GM18498 (cell line): ENCODE measurements at regions not wholly inside any gene's neighbourhood (a gene's known extent, or its start where the extent isn't known, plus 50 kb on each side); places are given as distances from the start of the nearest gene placed in this dataset.
A peak's percentile ranks its signal among the peaks of the same experiment; 100 is the strongest.

Source experiments
- ATAC-seq: cut with Tn5 transposase; IDR thresholded peaks from one replicate; pipeline ENCODE4 v1.9.1; 2021; ENCODE audit warnings: mild to moderate bottlenecking, moderate library complexity; ENCODE audit not compliant: unreplicated experiment

- ATAC-seq: no peak
These were observed 67.6 kb downstream of the HTR1A start for GRCh38 chr5:63894690-63895089.

- ATAC-seq: no peak
These were observed 83.5 kb downstream of the HTR1A start for GRCh38 chr5:63878788-63879187.

DNA sequence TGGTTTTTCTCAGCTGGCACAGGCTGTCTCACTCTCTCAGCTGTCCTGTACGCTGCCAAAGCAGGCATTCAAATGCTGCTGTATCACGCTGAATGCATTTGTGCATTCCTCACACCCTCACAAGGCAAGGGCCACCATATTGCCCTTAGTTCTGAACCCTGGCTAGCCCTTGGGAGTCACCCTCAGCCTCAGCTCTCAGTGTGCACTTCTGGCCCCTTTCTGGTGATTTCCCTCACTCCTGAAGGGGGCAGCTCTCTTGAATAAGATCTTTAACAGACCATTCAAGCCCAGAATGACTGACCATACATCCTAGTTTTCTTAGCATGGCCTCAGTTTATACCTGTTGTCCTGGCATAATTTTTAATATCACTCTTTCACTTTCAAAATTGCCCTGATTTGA is 84.3 kb downstream of the HTR1A start:
- no peak for ATAC-seq

DNA sequence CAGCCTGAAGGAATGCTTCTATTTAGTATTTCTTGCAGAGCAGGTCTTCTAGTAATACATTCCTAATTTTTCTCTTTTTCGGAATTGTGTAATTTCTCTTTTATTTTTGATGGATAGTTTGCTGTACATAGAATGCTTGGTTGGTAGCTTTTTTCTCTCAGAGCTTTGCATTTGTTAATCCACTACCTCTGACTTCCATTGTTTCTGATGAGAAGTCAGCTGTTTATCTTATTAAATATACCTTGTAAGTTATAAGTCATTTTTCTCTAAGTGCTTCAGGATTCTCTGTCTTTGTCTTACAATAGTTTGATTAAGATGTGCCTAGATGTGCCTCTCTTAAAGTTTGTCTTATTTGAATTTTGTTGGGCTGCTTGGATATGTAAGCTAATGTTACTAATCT is 101.9 kb downstream of the HTR1A start:
- no peak for ATAC-seq

DNA sequence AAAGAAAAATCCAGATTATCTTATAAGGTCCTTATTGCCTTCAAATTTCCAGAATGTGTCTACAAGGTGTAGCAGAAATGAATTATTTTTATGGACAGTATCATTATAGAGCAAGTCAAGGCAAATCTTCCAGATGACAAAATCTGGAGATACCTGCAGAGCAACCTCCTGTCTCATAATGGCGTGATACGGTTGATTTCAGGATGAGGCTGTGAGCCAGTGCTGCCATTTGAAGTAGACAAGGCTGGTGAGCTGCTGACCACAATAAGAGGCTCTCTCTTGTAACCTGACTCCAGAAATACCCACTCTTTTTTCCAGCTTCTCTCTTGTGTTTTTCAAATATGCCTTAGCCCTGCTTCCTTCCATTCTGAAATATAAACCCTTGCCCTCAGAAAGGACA is 108.2 kb downstream of the HTR1A start:
- ATAC-seq: no peak

DNA sequence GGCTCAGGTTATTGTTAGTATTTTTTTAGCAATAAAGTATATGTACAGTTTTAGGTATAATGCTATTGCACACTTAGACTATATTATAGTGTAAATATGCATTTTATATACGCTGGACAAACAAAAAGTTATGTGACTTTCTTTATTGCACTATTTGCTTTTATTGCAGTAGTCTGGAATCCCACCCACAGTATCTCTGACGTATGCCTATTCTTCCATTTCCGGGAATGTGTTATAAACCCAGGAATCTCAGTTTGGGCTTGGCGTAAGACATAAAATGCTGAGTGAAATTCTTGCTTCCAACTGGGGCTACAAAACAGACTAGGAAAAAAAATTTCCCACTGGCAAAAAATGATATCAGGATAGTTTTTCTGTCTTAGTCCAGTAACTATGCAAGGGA is 119.1 kb downstream of the HTR1A start:
- no peak for ATAC-seq

DNA sequence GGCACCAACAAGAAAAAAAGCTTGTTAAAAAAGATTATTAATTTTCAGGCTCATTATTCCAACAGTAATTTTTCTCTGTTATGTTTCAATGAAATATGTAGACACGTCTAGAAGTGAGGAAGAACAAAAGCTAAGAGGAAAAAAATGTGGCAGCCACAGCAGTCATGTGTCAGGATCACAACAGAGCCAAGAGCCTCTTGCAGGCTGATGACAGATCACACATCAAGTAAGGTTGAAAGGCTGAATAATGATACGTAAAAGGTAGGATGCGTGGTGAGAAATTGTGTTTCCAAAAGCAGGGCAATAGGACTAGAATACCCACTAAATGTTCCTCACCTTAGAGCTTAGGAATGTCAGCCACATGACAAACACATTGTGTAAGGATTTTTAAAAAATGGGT is 124.8 kb downstream of the HTR1A start:
- no peak for ATAC-seq

DNA sequence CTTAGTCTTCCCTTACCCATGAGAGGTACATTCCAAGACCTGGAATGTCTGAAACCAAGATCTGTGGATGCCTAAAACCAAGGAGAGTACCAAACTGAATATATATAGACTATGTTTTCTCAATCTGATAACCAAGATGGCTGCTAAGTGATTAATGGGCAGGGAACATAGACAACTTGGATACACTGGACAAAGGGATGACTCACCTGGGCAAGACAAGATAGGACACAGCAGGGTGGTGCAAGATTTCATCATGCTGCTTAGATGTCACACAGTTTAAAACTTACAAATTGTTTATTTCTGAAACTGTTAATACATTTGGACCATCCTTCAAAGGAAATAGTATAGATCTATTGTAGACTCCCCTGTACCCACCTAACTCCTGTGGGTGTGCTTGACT is 130.9 kb downstream of the HTR1A start:
- no peak for ATAC-seq

DNA sequence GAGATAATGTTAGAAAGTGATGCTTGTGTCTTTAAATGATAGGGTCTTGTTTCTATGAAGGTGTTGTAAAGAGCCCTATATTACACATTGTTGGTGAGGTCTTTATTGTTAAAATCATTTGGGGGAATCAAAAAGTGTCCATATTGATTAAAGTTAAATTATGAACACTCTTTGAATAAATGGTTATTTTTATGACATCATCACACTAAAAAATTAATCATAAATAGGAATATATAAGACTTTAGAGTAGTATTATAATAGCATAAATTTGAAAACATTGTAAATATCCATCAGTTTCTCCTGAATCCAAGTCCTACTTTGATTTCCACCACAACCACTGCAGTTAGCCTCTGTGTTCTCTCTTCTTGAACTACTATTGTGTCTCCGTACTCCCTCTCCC is 136.3 kb downstream of the HTR1A start:
- ATAC-seq: no peak

DNA sequence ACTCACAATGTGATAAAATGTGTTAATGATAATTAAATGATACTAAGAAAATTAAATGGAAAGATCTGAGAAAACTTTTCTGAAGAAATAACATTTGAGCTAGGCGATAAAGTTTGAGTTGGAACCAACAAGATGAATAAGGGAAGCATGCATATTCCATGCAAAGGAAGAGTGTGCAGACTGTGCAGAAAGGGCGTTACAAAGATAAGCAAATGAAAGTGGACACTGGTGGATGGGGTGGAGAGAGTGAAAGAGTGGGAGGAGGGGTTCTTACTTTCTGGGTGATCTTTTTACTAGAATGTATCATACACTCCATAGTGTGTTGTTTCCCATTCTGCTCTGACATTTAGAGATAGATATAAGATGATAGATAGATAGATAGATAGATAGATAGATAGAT is 138.7 kb downstream of the HTR1A start:
- no peak for ATAC-seq

DNA sequence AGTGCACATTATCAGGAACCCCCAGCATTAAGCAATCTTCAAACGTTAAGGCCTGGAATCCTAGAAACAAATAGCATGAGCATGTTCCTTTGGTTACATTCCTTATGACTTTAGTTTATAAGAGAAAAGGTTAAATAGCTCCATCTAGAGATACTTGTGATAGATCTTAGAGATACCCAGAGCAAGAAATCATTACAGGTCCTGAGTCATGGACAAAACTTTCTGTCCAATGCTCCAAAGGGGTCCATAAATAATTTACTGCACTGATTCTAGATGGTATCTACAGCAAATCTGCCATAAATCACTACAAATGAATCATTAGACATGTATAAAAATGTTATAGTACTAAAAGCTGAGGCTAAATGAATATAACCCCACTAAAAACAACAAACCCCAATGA is 139.6 kb downstream of the HTR1A start:
- no peak for ATAC-seq

DNA sequence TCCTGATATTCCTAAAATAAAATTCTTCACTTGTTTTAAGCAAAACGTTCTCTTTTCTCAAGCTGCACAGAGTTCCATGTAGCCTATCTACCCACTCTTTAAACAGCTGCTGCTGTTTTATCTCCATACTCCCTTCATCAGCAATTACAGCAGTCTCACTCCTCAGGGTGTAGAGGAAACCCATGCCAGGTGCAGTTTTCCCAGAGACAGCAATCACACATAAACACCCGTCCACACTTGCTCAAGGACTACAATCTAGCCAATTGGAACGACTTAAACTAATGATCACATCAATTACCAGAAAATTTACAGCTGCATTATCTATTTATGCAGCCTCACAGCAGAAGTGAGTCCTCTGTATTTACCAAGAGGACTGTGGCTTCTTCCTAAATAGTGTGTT is 141.7 kb downstream of the HTR1A start:
- ATAC-seq: no peak

GRCh38 chr5:63812693-63813092 is 149.6 kb downstream of the HTR1A start:
- no peak for ATAC-seq

DNA sequence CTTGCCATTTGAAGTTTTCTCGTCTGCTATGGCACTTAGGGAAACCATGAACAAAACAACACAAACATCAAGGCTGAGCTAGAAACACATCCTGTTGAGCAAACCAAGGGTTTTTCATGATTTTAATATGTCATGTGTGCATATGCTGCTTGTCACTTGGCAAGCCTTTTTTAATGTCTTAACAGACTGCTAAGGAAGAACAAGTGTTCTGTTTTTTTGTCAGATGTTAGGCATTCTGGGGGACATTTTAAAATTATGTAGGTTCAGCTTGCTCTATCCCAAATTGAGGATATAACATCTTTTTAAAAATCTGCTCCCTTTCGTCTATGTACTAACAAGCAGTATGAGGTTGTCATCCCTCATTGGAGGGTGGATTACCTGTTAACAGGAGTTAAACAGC is 150.3 kb downstream of the HTR1A start:
- no peak for ATAC-seq

DNA sequence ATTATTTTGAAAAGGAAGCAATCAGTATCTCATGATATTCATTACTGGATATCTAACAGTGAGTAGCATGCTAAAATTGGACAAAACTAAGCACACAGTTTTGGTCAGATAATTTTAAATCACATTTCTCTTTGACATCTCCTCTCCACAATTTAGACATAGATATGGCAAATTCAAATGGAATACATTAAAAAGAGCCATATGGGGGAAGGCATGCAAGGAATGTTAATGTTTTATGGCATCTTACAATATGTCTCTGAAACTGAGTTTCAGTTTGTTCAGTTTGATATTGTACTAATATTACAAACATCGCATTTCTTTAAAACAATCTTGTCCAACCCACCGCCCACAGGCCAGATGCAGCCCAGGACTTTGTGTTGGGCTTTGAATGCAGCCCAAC is 151.0 kb downstream of the HTR1A start:
- ATAC-seq: no peak

- ATAC-seq: no peak
These were observed 157.1 kb downstream of the HTR1A start for GRCh38 chr5:63805151-63805550.

DNA sequence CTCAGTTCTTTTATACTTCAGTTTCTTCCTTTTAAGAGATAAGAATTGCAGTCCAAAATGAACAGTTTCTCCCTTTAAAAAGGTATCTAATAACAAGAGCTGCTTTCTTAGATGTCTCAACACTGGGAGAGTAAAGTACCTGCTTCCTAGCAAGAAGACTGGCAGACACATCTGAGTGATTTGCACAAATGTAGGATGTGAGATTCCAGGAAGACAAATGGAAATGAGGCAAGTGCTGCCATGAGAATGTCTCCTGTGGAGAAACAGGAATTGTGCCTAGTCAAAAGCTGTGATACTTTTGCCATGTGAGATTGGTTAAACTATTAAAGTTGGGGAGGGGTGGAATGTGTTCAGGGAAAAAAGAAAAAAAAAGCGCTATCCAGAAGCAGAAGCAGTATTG is 159.1 kb downstream of the HTR1A start:
- ATAC-seq: no peak

GRCh38 chr5:63794979-63795378 is 167.3 kb downstream of the HTR1A start:
- no peak for ATAC-seq

DNA sequence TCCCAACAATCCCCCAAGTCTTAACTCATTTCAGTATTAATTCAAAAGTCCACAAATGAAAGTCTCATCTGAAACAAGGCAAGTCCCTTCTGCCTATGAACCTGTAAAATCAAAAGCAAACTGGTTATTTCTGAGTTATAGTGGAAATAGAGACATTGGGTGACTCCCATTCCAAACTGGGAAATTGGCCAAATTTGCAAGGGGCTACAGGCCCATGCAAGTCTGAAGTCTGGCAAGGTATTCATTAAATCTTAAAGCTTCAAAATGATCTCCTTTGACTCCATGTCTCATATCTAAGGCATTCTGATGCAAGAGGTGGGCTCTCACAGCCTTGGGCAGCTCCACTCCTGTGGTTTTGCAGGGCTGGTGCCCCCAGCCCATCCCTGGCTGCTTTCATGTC is 167.9 kb downstream of the HTR1A start:
- no peak for ATAC-seq

DNA sequence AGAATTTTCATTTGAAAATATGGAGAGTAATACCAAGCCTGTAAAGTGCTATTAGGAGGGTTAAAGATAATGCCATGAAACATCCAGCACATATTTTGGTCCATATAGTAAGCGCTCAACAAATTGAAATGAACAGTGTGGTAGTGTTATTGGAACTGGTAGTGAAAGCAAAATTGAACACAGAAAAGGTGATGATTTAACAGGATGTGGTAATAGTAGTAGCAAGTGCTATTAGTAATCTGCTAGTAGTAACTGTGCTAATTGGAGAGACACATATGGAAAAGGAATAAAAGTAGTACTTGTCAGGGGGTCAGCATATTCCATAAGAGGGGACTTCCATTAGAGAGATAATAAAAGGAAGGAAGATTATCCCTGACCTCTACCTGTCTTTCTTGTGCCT is 187.3 kb downstream of the HTR1A start:
- ATAC-seq: peak; percentile 46

GRCh38 chr5:63768221-63768620 is 194.0 kb downstream of the HTR1A start:
- no peak for ATAC-seq

DNA sequence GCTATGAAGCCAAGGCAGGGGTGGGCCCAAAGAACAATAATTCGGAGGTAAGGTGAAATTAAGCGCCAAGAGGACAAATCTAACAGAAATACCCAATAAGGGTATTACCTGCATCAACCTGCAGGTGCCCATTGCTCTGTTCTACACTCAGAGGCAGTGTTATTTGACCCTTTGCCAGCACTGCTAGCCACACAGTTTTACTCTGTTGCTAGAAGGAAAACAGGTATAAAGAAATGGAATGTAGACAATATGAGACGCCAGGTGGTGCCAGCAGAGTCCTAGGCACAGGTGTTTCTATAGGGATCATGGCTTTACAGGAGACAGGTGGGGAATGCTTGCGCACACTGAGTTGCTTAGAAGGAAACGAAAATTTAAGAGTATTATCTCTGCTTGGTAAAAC is 201.3 kb downstream of the HTR1A start:
- no peak for ATAC-seq

DNA sequence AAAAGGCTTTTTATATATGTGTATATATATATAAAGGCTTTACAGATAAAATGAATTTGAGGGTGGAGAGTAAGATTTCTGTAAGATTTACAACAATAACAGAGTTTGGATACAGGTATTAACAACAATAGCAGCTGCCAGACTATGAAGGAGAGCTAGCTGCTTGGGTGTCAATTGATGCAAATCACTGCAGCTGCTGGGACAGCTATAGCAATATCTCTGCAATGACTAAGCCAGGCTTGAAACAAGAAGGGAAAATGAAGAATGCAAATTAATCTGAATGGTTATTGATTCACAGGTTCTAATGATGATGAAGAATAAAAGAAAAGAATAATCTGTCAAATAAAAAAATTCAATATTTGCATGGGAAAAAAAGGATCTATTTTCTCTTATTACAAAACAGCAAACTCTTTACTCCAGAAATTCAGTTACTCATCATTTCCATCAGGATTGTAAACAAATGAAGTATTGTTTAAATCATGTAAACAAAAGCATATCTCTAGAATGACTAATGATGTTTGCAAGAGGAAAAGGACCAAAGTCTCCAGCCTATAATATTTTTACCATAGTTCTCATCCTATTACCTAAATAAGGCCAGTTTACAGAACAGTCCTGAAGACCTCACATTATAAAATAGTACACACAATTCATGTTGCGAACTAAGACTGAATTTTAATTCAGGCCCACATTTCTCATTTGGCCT is 219.0 kb downstream of the HTR1A start:
- peak; percentile 60 for ATAC-seq
